ENCODE measurements at regions not wholly inside any gene's neighbourhood (a gene's known extent, or its start where the extent isn't known, plus 50 kb on each side); places are given as distances from the start of the nearest gene placed in this dataset.

- no TSS peak for BruUV-seq (replicated peaks)
- no CpG with 5 or more reads among the region's 8 CpGs for WGBS, 2 experiments (ENCODE audit: extremely low coverage in 2 of 2, insufficient read length in 1 of 2)
- in situ Hi-C loops (cut with MboI; ENCODE audit: low sequenced_read_pairs), result no loop called here
- Histone ChIP-seq H3K27ac (ENCODE audit: insufficient read depth, low read length) (no peak overlapping the region), H3K9me1 (ENCODE audit: insufficient read depth, low read length) (no peaks in the 10 kb centered on the region), H2BK20ac (ENCODE audit: low read depth, low read length) (no peak overlapping the region), H3K4me3 (ENCODE audit: insufficient read depth, low read depth, low read length) (no peak overlapping the region), H2AK5ac (ENCODE audit: low read depth, low read length) (no peak overlapping the region), H3K27me3 (ENCODE audit: control insufficient read depth, insufficient read depth, low read length) (no peaks in the 10 kb centered on the region), H4K20me1 (ENCODE audit: insufficient read depth, low read length) (no peaks in the 10 kb centered on the region), H4K5ac (ENCODE audit: low read depth, low read length) (no peak overlapping the region), H3K4me2 (ENCODE audit: low read depth, low read length) (no peak overlapping the region), H3K4ac (ENCODE audit: low read depth, low read length) (no peak overlapping the region), H2BK120ac (ENCODE audit: low read depth, low read length) (no peak overlapping the region), H3K18ac (ENCODE audit: low read depth, low read length) (no peak overlapping the region), H2BK15ac (ENCODE audit: low read depth, low read length) (no peak overlapping the region), H4K91ac (ENCODE audit: insufficient read depth, low read depth, low read length) (no peak overlapping the region), H2AFZ (replicated peaks; ENCODE audit: low read length, poor library complexity) (no peak overlapping the region), H3K23ac (ENCODE audit: low read depth, low read length) (no peak overlapping the region), H3K9me3 (ENCODE audit: control insufficient read depth, insufficient read depth, low read length) (peaks cover 20% of the 10 kb centered on the region), H3K9ac (ENCODE audit: low read depth, low read length) (no peak overlapping the region), H4K8ac (ENCODE audit: low read depth in 2 of 2, low read length in 2 of 2) (no peak overlapping the region), H3K79me1 (ENCODE audit: low read depth in 1 of 2, low read length in 2 of 2) (no peaks in the 10 kb centered on the region), H3K56ac (ENCODE audit: extremely low read depth, insufficient read depth, low read length) (no peak overlapping the region), H2BK5ac (ENCODE audit: low read depth, low read length, poor library complexity, severe bottlenecking) (no peak overlapping the region), H2AK9ac (replicated peaks; ENCODE audit: low read depth, low read length, poor library complexity) (no peak overlapping the region), H3K4me1 (ENCODE audit: control insufficient read depth, insufficient read depth, low read length) (no peaks in the 10 kb centered on the region), H3K14ac (replicated peaks; ENCODE audit: low read depth, low read length) (no peak overlapping the region), H3K36me3 (ENCODE audit: control insufficient read depth, insufficient read depth, low read length) (no peaks in the 10 kb centered on the region)
- intact Hi-C loops (cut with micrococcal nuclease), result no loop called here
- ChIA-PET POLR2A (ENCODE audit: unreplicated experiment) (no interaction called here), CTCF (no interaction called here)
- dilution Hi-C loops (cut with HindIII; ENCODE audit: low sequenced_read_pairs, unreplicated experiment), result no loop called here
- TF ChIP-seq BHLHE40 (IDR thresholded peaks at IDR 0.05; ENCODE audit: low read depth, low read length) (no peak), MAZ (IDR thresholded peaks at IDR 0.05; ENCODE audit: borderline replicate concordance, low read depth, low read length) (no peak), SMC3 (IDR thresholded peaks at IDR 0.05; ENCODE audit: low read depth, low read length) (no peak), CEBPB (IDR thresholded peaks at IDR 0.05; ENCODE audit: low read depth, low read length) (no peak), POLR2A (IDR thresholded peaks at IDR 0.05; ENCODE audit: low read depth, low read length) (no peak), MXI1 (IDR thresholded peaks at IDR 0.05; ENCODE audit: borderline replicate concordance, low read depth, low read length) (no peak), NFE2L2 (IDR thresholded peaks at IDR 0.05; ENCODE audit: low read depth, low read length) (no peak), FOS (IDR thresholded peaks at IDR 0.05; ENCODE audit: low read depth, low read length) (no peak), CTCF (conservative IDR thresholded peaks at IDR 0.05; ENCODE audit: low read depth, low read length) (no peak), RAD21 (IDR thresholded peaks at IDR 0.05; ENCODE audit: low read length) (no peak), RFX5 (IDR thresholded peaks at IDR 0.05; ENCODE audit: low read depth, low read length) (no peak)
- TF ChIP-seq, protein P1, sequence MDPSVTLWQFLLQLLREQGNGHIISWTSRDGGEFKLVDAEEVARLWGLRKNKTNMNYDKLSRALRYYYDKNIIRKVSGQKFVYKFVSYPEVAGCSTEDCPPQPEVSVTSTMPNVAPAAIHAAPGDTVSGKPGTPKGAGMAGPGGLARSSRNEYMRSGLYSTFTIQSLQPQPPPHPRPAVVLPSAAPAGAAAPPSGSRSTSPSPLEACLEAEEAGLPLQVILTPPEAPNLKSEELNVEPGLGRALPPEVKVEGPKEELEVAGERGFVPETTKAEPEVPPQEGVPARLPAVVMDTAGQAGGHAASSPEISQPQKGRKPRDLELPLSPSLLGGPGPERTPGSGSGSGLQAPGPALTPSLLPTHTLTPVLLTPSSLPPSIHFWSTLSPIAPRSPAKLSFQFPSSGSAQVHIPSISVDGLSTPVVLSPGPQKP (IDR thresholded peaks at IDR 0.05; ENCODE audit: borderline replicate concordance, low read depth, low read length), result no peak
- TF ChIP-seq, protein P2, sequence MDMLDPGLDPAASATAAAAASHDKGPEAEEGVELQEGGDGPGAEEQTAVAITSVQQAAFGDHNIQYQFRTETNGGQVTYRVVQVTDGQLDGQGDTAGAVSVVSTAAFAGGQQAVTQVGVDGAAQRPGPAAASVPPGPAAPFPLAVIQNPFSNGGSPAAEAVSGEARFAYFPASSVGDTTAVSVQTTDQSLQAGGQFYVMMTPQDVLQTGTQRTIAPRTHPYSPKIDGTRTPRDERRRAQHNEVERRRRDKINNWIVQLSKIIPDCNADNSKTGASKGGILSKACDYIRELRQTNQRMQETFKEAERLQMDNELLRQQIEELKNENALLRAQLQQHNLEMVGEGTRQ (IDR thresholded peaks at IDR 0.05; ENCODE audit: low read depth, low read length), result no peak
- DNase-seq (no peak), ATAC-seq (ENCODE audit: low read depth) (no peak)
Observed at GRCh38 chr10:2439000-2439399, 628.3 kb upstream of the PFKP start.
